Heart left ventricle (tissue), 16 donors: ENCODE measurements at regions not wholly inside any gene's neighbourhood (a gene's known extent, or its start where the extent isn't known, plus 50 kb on each side); places are given as distances from the start of the nearest gene placed in this dataset.

Source experiments
- ATAC-seq, 4 donors: fragments of 200-7000 bp; cut with Tn5 transposase; one replicate each; pipeline ENCODE4 v1.9.1; 2020 to 2022; ENCODE audit warnings: moderate library complexity in 4 of 4, mild to moderate bottlenecking in 3 of 4, moderate number of reproducible peaks in 1 of 4
- DNase-seq, 5 donors: peaks; one replicate each; pipeline ENCODE4 v3.0.0-alpha.2; 2020
- H3K27ac ChIP-seq, 12 donors: fragments of 200-600 bp; sonication (generic) in 4 of 12; one replicate each; pipeline versions ENCODE4 v1.5.0 to v1.8.0; 2016 to 2022; ENCODE audit warnings: mild to moderate bottlenecking in 2 of 12
- H3K27me3 ChIP-seq, 9 donors: fragments of 200-600 bp; sonication (generic) in 2 of 9; one replicate each; pipeline versions ENCODE4 v1.5.1 to v1.8.0; 2016 to 2022; ENCODE audit warnings: mild to moderate bottlenecking in 3 of 9
- H3K36me3 ChIP-seq, 9 donors: fragments of 200-600 bp; sonication (generic) in 2 of 9; one replicate each; pipeline versions ENCODE4 v1.5.0 to v1.8.0; 2018 to 2022; ENCODE audit warnings: mild to moderate bottlenecking in 2 of 9
- H3K4me1 ChIP-seq, 12 donors: fragments of 200-600 bp; sonication (generic) in 4 of 12; one replicate each; pipeline versions ENCODE4 v1.5.0 to v1.8.0; 2016 to 2022; ENCODE audit warnings: mild to moderate bottlenecking in 3 of 12
- H3K4me3 ChIP-seq, 12 donors: fragments of 200-600 bp; sonication (generic) in 4 of 12; one replicate each; pipeline versions ENCODE4 v1.5.0 to v1.8.0; 2017 to 2022; ENCODE audit warnings: mild to moderate bottlenecking in 9 of 12, moderate library complexity in 4 of 12
- H3K9me3 ChIP-seq, 12 donors: fragments of 200-600 bp; sonication (generic) in 4 of 12; one replicate each; pipeline versions ENCODE4 v1.5.0 to v1.8.0; 2016 to 2022; ENCODE audit warnings: mild to moderate bottlenecking in 1 of 12
- POLR2A ChIP-seq, 2 donors: fragments of 450-650 bp; IDR thresholded peaks; one replicate each; pipeline ENCODE4 v1.6.1; 2017; ENCODE audit warnings: antibody characterized with exemption in 2 of 2, mild to moderate bottlenecking in 2 of 2, moderate library complexity in 2 of 2
- WGBS, 4 donors: extraction: QIAGEN DNeasy Blood & Tissue Kit in 2 of 4; methylation state at CpG; one replicate each; pipeline versions ENCODE4 v1.1.5 to v1.1.7; 2013 to 2018; 5-methylcytosine and 5-hydroxymethylcytosine counted together
- intact Hi-C, 10 donors: fragments of 100-400 bp; cut with DNase I; formaldehyde crosslinking; loops; one replicate each; pipeline versions ENCODE4 v1.11.1 to v1.14.2; 2022
- TF ChIP-seq, protein P1 (sequence below), 12 donors: fragments of 200-600 bp; sonication (generic) in 4 of 12; IDR thresholded peaks; one replicate each; pipeline versions ENCODE4 v1.5.0 to v1.8.0; 2018 to 2022; ENCODE audit warnings: antibody characterized with exemption in 12 of 12, mild to moderate bottlenecking in 5 of 12
- donor health status: ischemic (EF 13 %, LVEDD 7.1; RV severe dilation, severe dysfunction).
- donor health status: healthy with polysubstance abuse.
- donor health status: DM: no; HTN: yes; CAD: no.
- donor health status: DM: no; HTN: no; CAD: no.
- donor health status: ischemic (EF 25% LVEDD 6.9; RV normal size, moderate dysfunction).
- donor health status: ischemic (EF 25% LVEDD 5.7; RV mildly dilated, moderate dysfunction).
- donor health status: healthy.
- donor health status: DM: yes; HTN: yes; CAD: no.
- donor health status: ischemic (EF 35%, LVEDD 5.7; RV mildly dilated, moderate dysfunction).
- donor health status: nonischemic (EF 11% LVEDD 7.7; RV severe dilation, severe dysfunction).
- donor health status: DM: yes; HTN: yes; CAD: no.
- donor health status: PGD.
- donor health status: ischemic (EF 29% LVEDD 5.4; RV normal size, mild dysfunction).
- donor health status: nonischemic (EF 23%, LVEDD 6.1; RV moderate dilation, normal function).

- no peaks in the 10 kb centered on the region for H3K9me3 ChIP-seq
- no peak for TF ChIP-seq POLR2A (IDR thresholded peaks at IDR 0.05)
- TF ChIP-seq, protein P1, sequence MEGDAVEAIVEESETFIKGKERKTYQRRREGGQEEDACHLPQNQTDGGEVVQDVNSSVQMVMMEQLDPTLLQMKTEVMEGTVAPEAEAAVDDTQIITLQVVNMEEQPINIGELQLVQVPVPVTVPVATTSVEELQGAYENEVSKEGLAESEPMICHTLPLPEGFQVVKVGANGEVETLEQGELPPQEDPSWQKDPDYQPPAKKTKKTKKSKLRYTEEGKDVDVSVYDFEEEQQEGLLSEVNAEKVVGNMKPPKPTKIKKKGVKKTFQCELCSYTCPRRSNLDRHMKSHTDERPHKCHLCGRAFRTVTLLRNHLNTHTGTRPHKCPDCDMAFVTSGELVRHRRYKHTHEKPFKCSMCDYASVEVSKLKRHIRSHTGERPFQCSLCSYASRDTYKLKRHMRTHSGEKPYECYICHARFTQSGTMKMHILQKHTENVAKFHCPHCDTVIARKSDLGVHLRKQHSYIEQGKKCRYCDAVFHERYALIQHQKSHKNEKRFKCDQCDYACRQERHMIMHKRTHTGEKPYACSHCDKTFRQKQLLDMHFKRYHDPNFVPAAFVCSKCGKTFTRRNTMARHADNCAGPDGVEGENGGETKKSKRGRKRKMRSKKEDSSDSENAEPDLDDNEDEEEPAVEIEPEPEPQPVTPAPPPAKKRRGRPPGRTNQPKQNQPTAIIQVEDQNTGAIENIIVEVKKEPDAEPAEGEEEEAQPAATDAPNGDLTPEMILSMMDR (IDR thresholded peaks at IDR 0.05), result no peak
- H3K27ac ChIP-seq, result peak overlapping the region in 1 of 12 donors; percentile 21
- ATAC-seq, result no peak
- H3K36me3 ChIP-seq, result no peaks in the 10 kb centered on the region
- DNase-seq, result no peak
- H3K27me3 ChIP-seq, result no peaks in the 10 kb centered on the region
- intact Hi-C loops, result no loop called here
- 20 to 30% (median 29%) methylated on average over 3 of the region's 3 CpGs for whole genome bisulfite sequencing, 4 donors
- H3K4me1 ChIP-seq, result peaks cover 0 to 3% (median 0%) of the 10 kb centered on the region in 12 donors
- H3K4me3 ChIP-seq, result no peak overlapping the region
Measured at GRCh38 chr12:77247542-77247941, 182.2 kb upstream of the E2F7 start.

- TF ChIP-seq, protein P1 (IDR thresholded peaks at IDR 0.05), result no peak
- no peak for TF ChIP-seq POLR2A (IDR thresholded peaks at IDR 0.05)
- ATAC-seq, result no peak
- intact Hi-C loops, result no loop called here
Measured at GRCh38 chr12:77243345-77243744, 178.0 kb upstream of the E2F7 start.

DNA sequence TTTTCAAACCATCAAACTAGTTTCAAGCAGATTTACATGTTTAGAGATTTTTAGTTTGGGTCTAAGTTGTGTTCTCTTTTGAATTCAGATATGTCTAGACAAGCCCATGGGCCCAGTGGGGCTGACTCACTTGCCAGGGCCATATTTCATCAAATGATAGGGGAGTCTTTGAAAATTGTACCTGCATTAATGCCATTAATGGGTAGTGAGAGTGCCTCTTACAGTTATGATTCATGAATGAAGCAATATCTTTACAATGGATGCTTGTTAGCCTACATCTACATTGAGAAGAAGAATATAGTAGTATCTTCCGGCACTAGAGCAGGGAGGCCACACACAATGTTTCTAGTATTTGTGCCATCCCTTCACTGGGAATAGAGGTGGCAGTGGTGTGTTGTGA, 174.2 kb upstream of the E2F7 start:
- no peak overlapping the region for H3K4me3 ChIP-seq
- peaks cover 0 to 10% (median 0%) of the 10 kb centered on the region in 12 donors for H3K4me1 ChIP-seq
- no peaks in the 10 kb centered on the region for H3K9me3 ChIP-seq
- no peaks in the 10 kb centered on the region for H3K27me3 ChIP-seq
- no peak overlapping the region for H3K27ac ChIP-seq
- intact Hi-C loops, result no loop called here
- no peak for TF ChIP-seq POLR2A (IDR thresholded peaks at IDR 0.05)
- TF ChIP-seq, protein P1 (IDR thresholded peaks at IDR 0.05), result no peak
- WGBS, 4 donors, result 95 to 100% (median 98%) methylated on average over 1 of the region's 1 CpG
- no peak for ATAC-seq
- H3K36me3 ChIP-seq, result no peaks in the 10 kb centered on the region
- DNase-seq, result no peak

More at GRCh38 chr12:77243345-77243744, 178.0 kb upstream of the E2F7 start:
- Histone ChIP-seq H3K27ac (no peak overlapping the region), H3K9me3 (no peaks in the 10 kb centered on the region), H3K4me1 (peaks cover 0 to 3% (median 0%) of the 10 kb centered on the region in 12 donors), H3K4me3 (no peak overlapping the region), H3K36me3 (no peaks in the 10 kb centered on the region), H3K27me3 (no peaks in the 10 kb centered on the region)
- 81 to 89% (median 87%) methylated on average over 4 of the region's 4 CpGs for WGBS, 4 donors
- DNase-seq, result no peak

GRCh38 chr12:77238335-77238734, 173.0 kb upstream of the E2F7 start:
- peak in 1 of 4 donors; percentile 34 for ATAC-seq
- TF ChIP-seq, protein P1 (IDR thresholded peaks at IDR 0.05), result no peak
- TF ChIP-seq POLR2A (IDR thresholded peaks at IDR 0.05), result no peak
- H3K27ac ChIP-seq, result peak overlapping the region in 1 of 12 donors; percentile 47

More at GRCh38 chr12:77238335-77238734, 173.0 kb upstream of the E2F7 start:
- Histone ChIP-seq H3K9me3 (no peaks in the 10 kb centered on the region), H3K27me3 (no peaks in the 10 kb centered on the region), H3K4me1 (peaks cover 0 to 10% (median 0%) of the 10 kb centered on the region in 12 donors), H3K36me3 (no peaks in the 10 kb centered on the region), H3K4me3 (no peak overlapping the region)
- DNase-seq, result no peak
- 36 to 42% (median 41%) methylated on average over 2 of the region's 2 CpGs for WGBS, 4 donors
- intact Hi-C loops, result no loop called here
